Suprapubic skin (tissue), 4 donors: ENCODE measurements at regions not wholly inside any gene's neighbourhood (a gene's known extent, or its start where the extent isn't known, plus 50 kb on each side); places are given as distances from the start of the nearest gene placed in this dataset.

Source experiments
- CTCF ChIP-seq, 2 donors: fragments of 200-600 bp in 1 of 2; fragments of 450-650 bp in 1 of 2; sonication (generic) in 1 of 2; IDR thresholded peaks; one replicate each; pipeline ENCODE4 v1.5.1; 2016 to 2019; ENCODE audit warnings: antibody characterized with exemption in 2 of 2, mild to moderate bottlenecking in 1 of 2, moderate library complexity in 1 of 2
- EP300 ChIP-seq: sonication (generic); formaldehyde crosslinking; IDR thresholded peaks from one replicate; pipeline ENCODE4 v1.6.1; 2017; ENCODE audit warnings: antibody characterized with exemption
- POLR2A ChIP-seq, 2 donors: fragments of 450-650 bp; IDR thresholded peaks; one replicate each; pipeline ENCODE4 v1.6.1; 2017; ENCODE audit warnings: antibody characterized with exemption in 2 of 2, mild to moderate bottlenecking in 2 of 2, moderate library complexity in 2 of 2
- POLR2AphosphoS5 ChIP-seq, 3 donors: sonication (generic); formaldehyde crosslinking; IDR thresholded peaks; one replicate each; pipeline ENCODE4 v1.6.1; 2017; ENCODE audit warnings: antibody characterized with exemption in 3 of 3

- TF ChIP-seq POLR2A (IDR thresholded peaks at IDR 0.05) (no peak), EP300 (no peak), CTCF (IDR thresholded peaks at IDR 0.05) (no peak), POLR2AphosphoS5 (IDR thresholded peaks at IDR 0.05) (no peak)
These were observed 86.9 kb upstream of the ERCC6L2 start for GRCh38 chr9:95788521-95788991.
